IMR-90 (cell line): ENCODE measurements at regions not wholly inside any gene's neighbourhood (a gene's known extent, or its start where the extent isn't known, plus 50 kb on each side); places are given as distances from the start of the nearest gene placed in this dataset.

Experiments used
- ATAC-seq: fragments of 200-7000 bp; cut with Tn5 transposase; 2 replicates; pipeline ENCODE4 v1.9.1; 2020; ENCODE audit warnings: low read depth, mild to moderate bottlenecking, moderate library complexity
- BruUV-seq: library from RNA; stranded (reverse); fragments of 400-500 nt; replicated peaks from 2 replicates; lab custom pipeline; 2021; lab: Mats Ljungman, UMichigan
- CTCF ChIA-PET: fragments of 300-600 bp; formaldehyde crosslinking; extraction: SDS; loops from one replicate; lab custom pipeline; 2021; ENCODE audit warnings: antibody characterized with exemption; lab: Yijun Ruan, JAX
- POLR2A ChIA-PET: fragments of 300-600 bp; sonication (Branson Sonifier 250); formaldehyde crosslinking; loops from one replicate; lab custom pipeline; 2022; ENCODE audit warnings: antibody characterized with exemption; ENCODE audit not compliant: unreplicated experiment; lab: Charles Lee
- DNase-seq: peaks from one replicate; pipeline ENCODE4 v3.0.0; 2013
- H2AFZ ChIP-seq: replicated peaks from 2 replicates; pipeline ENCODE3; 2013; ENCODE audit warnings: low read length, mild to moderate bottlenecking; ENCODE audit not compliant: poor library complexity
- H2AK5ac ChIP-seq: 2 replicates; pipeline ENCODE4 v1.6.1; 2013; ENCODE audit warnings: low read depth, low read length, inconsistent platforms
- H2AK9ac ChIP-seq: replicated peaks from 2 replicates; pipeline ENCODE3; 2013; ENCODE audit warnings: mild to moderate bottlenecking, low read depth, low read length, moderate library complexity; ENCODE audit not compliant: poor library complexity
- H2BK120ac ChIP-seq: 2 replicates; pipeline ENCODE4 v1.6.1; 2013; ENCODE audit warnings: low read depth, low read length, inconsistent platforms
- H2BK15ac ChIP-seq: 3 replicates; pipeline ENCODE4 v1.6.1; 2013; ENCODE audit warnings: low read depth, low read length, inconsistent platforms
- H2BK20ac ChIP-seq: 2 replicates; pipeline ENCODE4 v1.6.1; 2013; ENCODE audit warnings: low read depth, mild to moderate bottlenecking, inconsistent platforms, low read length, moderate library complexity
- H2BK5ac ChIP-seq: 2 replicates; pipeline ENCODE4 v1.6.1; 2013; ENCODE audit warnings: mild to moderate bottlenecking, low read depth, low read length, inconsistent platforms; ENCODE audit not compliant: poor library complexity, severe bottlenecking
- H3K14ac ChIP-seq: replicated peaks from 2 replicates; pipeline ENCODE4 v1.6.1; 2013; ENCODE audit warnings: low read depth, low read length, inconsistent platforms
- H3K18ac ChIP-seq: 2 replicates; pipeline ENCODE4 v1.6.1; 2013; ENCODE audit warnings: low read depth, low read length, control low read depth
- H3K23ac ChIP-seq: 2 replicates; pipeline ENCODE4 v1.6.1; 2013; ENCODE audit warnings: low read depth, low read length, inconsistent platforms
- H3K27ac ChIP-seq: 2 replicates; pipeline ENCODE4 v1.5.1; 2013; ENCODE audit warnings: mild to moderate bottlenecking, control low read depth, low read length; ENCODE audit not compliant: insufficient read depth
- H3K27me3 ChIP-seq: 2 replicates; pipeline ENCODE4 v1.6.1; 2013; ENCODE audit warnings: low read length; ENCODE audit not compliant: control insufficient read depth, insufficient read depth
- H3K36me3 ChIP-seq: 2 replicates; pipeline ENCODE4 v1.6.1; 2013; ENCODE audit warnings: low read length, mixed read lengths; ENCODE audit not compliant: control insufficient read depth, insufficient read depth
- H3K4ac ChIP-seq: 2 replicates; pipeline ENCODE4 v1.6.1; 2013; ENCODE audit warnings: low read depth, low read length, inconsistent platforms
- H3K4me1 ChIP-seq: 2 replicates; pipeline ENCODE4 v1.6.1; 2013; ENCODE audit warnings: low read length, mixed read lengths; ENCODE audit not compliant: control insufficient read depth, insufficient read depth
- H3K4me2 ChIP-seq: 2 replicates; pipeline ENCODE4 v1.6.1; 2013; ENCODE audit warnings: low read depth, mild to moderate bottlenecking, control low read depth, low read length, moderate library complexity
- H3K4me3 ChIP-seq: 2 replicates; pipeline ENCODE4 v1.5.1; 2013; ENCODE audit warnings: low read depth, mild to moderate bottlenecking, control low read depth, low read length, moderate library complexity; ENCODE audit not compliant: insufficient read depth
- H3K56ac ChIP-seq: 2 replicates; pipeline ENCODE4 v1.6.1; 2013; ENCODE audit warnings: low read length, inconsistent platforms; ENCODE audit not compliant: insufficient read depth; ENCODE audit errors: extremely low read depth
- H3K79me1 ChIP-seq, 2 experiments: 2 replicates each; pipeline ENCODE4 v1.6.1; 2013; ENCODE audit warnings: low read length in 2 of 2, inconsistent platforms in 1 of 2, low read depth in 1 of 2
- H3K9ac ChIP-seq: 2 replicates; pipeline ENCODE4 v1.6.1; 2013; ENCODE audit warnings: low read depth, low read length, control low read depth
- H3K9me1 ChIP-seq: 2 replicates; pipeline ENCODE4 v1.6.1; 2013; ENCODE audit warnings: low read length, inconsistent platforms; ENCODE audit not compliant: insufficient read depth
- H3K9me3 ChIP-seq: 2 replicates; pipeline ENCODE4 v1.6.1; 2013; ENCODE audit warnings: low read length; ENCODE audit not compliant: control insufficient read depth, insufficient read depth
- H4K20me1 ChIP-seq: 2 replicates; pipeline ENCODE4 v1.6.1; 2013; ENCODE audit warnings: low read length, inconsistent platforms; ENCODE audit not compliant: insufficient read depth
- H4K5ac ChIP-seq: 2 replicates; pipeline ENCODE4 v1.6.1; 2013; ENCODE audit warnings: mild to moderate bottlenecking, low read depth, low read length, control low read depth
- H4K8ac ChIP-seq, 2 experiments: 2 replicates each; pipeline ENCODE4 v1.6.1; 2013; ENCODE audit warnings: low read depth in 2 of 2, low read length in 2 of 2, control low read depth in 1 of 2, inconsistent platforms in 1 of 2
- H4K91ac ChIP-seq: 2 replicates; pipeline ENCODE4 v1.6.1; 2013; ENCODE audit warnings: low read depth, low read length, inconsistent platforms; ENCODE audit not compliant: insufficient read depth
- BHLHE40 ChIP-seq: fragments of 150-350 bp; IDR thresholded peaks from 2 replicates; pipeline ENCODE4 v1.6.1; 2016; ENCODE audit warnings: mild to moderate bottlenecking, low read depth, low read length
- CEBPB ChIP-seq: IDR thresholded peaks from 2 replicates; pipeline ENCODE4 v1.6.1; 2012; ENCODE audit warnings: low read depth, low read length, improper control_type of control experiment
- CHD1 ChIP-seq: IDR thresholded peaks from 2 replicates; pipeline ENCODE4 v1.6.1; 2012; ENCODE audit warnings: low read depth, low read length, improper control_type of control experiment
- ELK1 ChIP-seq: fragments of 150-350 bp; IDR thresholded peaks from 2 replicates; pipeline ENCODE4 v1.6.1; 2016; ENCODE audit warnings: low read depth, mild to moderate bottlenecking, low read length, moderate library complexity, borderline replicate concordance
- FOS ChIP-seq: fragments of 150-350 bp; IDR thresholded peaks from 2 replicates; pipeline ENCODE4 v1.6.1; 2016; ENCODE audit warnings: low read depth, low read length
- MAFK ChIP-seq: IDR thresholded peaks from 2 replicates; pipeline ENCODE4 v1.6.1; 2012; ENCODE audit warnings: low read depth, low read length, improper control_type of control experiment
- MAZ ChIP-seq: IDR thresholded peaks from 2 replicates; pipeline ENCODE4 v1.6.1; 2012; ENCODE audit warnings: low read depth, mild to moderate bottlenecking, low read length, improper control_type of control experiment, moderate library complexity, borderline replicate concordance
- MXI1 ChIP-seq: IDR thresholded peaks from 2 replicates; pipeline ENCODE4 v1.6.1; 2012; ENCODE audit warnings: low read depth, mild to moderate bottlenecking, low read length, moderate library complexity, borderline replicate concordance
- NFE2L2 ChIP-seq: fragments of 150-350 bp; IDR thresholded peaks from 2 replicates; pipeline ENCODE4 v1.6.1; 2016; ENCODE audit warnings: low read depth, mild to moderate bottlenecking, low read length
- POLR2A ChIP-seq: IDR thresholded peaks from 2 replicates; pipeline ENCODE4 v1.6.1; 2012; ENCODE audit warnings: mild to moderate bottlenecking, low read depth, low read length
- RAD21 ChIP-seq: IDR thresholded peaks from 2 replicates; pipeline ENCODE4 v1.6.1; 2012; ENCODE audit warnings: low read length, improper control_type of control experiment
- RCOR1 ChIP-seq: IDR thresholded peaks from 2 replicates; pipeline ENCODE4 v1.6.1; 2012; ENCODE audit warnings: mild to moderate bottlenecking, low read length, improper control_type of control experiment; ENCODE audit not compliant: insufficient replicate concordance
- RFX5 ChIP-seq: IDR thresholded peaks from 2 replicates; pipeline ENCODE4 v1.8.0; 2012; ENCODE audit warnings: low read depth, mild to moderate bottlenecking, low read length, moderate library complexity
- SMC3 ChIP-seq: fragments of 150-350 bp; IDR thresholded peaks from 2 replicates; pipeline ENCODE4 v1.6.1; 2016; ENCODE audit warnings: low read depth, mild to moderate bottlenecking, antibody characterized with exemption, low read length, moderate library complexity
- dilution Hi-C: fragments of 300-500 bp; cut with HindIII; formaldehyde crosslinking; loops from one replicate; pipeline ENCODE4 v1.14.3; 2018; ENCODE audit warnings: low sequenced_read_pairs; ENCODE audit not compliant: unreplicated experiment
- in situ Hi-C: fragments of 300-500 bp; cut with MboI; formaldehyde crosslinking; loops from 3 replicates; pipeline ENCODE4 v1.14.3; 2019; ENCODE audit warnings: low sequenced_read_pairs, inconsistent platforms, mixed read lengths
- intact Hi-C: fragments of 100-400 bp; cut with micrococcal nuclease; formaldehyde crosslinking; loops from 2 replicates; pipeline ENCODE4 v1.10.0; 2022
- TF ChIP-seq, protein P1 (sequence below): conservative IDR thresholded peaks from 2 replicates; pipeline ENCODE4 v1.5.1; 2012; ENCODE audit warnings: mild to moderate bottlenecking, low read depth, low read length, improper control_type of control experiment
- TF ChIP-seq, protein P2 (sequence below): fragments of 150-350 bp; IDR thresholded peaks from 2 replicates; pipeline ENCODE4 v1.6.1; 2017; ENCODE audit warnings: mild to moderate bottlenecking, antibody characterized with exemption, low read length, low read depth

DNA sequence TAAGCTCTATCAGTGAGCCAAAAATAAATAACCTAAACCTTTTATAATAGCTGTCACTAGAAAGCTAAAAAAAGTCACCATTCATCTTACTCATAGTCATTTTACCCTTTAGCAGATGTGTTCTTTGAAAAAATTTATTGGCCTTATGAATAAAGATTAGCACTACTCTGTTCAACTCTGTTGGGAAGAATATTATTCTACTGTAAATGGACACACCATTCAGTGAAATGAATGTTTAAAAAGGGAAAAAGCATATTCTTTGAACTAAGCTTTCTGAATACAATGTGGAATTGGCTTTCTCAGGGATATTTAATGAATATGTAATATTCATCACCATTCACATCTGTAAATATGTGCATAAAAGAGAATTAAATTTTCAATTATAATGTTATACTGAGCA is 422.0 kb downstream of the CBLN2 start:
- H2BK5ac ChIP-seq = no peak overlapping the region
- H3K36me3 ChIP-seq = no peaks in the 10 kb centered on the region
- BruUV-seq = no TSS peak
- no peak overlapping the region for H3K4ac ChIP-seq
- H3K18ac ChIP-seq = no peak overlapping the region
- ATAC-seq (no peak), DNase-seq (no peak)
- no peak overlapping the region for H2BK20ac ChIP-seq
- CTCF ChIA-PET = no interaction called here
- H3K23ac ChIP-seq = no peak overlapping the region
- no peak for TF ChIP-seq SMC3
- no peak for TF ChIP-seq FOS
- TF ChIP-seq, protein P1, sequence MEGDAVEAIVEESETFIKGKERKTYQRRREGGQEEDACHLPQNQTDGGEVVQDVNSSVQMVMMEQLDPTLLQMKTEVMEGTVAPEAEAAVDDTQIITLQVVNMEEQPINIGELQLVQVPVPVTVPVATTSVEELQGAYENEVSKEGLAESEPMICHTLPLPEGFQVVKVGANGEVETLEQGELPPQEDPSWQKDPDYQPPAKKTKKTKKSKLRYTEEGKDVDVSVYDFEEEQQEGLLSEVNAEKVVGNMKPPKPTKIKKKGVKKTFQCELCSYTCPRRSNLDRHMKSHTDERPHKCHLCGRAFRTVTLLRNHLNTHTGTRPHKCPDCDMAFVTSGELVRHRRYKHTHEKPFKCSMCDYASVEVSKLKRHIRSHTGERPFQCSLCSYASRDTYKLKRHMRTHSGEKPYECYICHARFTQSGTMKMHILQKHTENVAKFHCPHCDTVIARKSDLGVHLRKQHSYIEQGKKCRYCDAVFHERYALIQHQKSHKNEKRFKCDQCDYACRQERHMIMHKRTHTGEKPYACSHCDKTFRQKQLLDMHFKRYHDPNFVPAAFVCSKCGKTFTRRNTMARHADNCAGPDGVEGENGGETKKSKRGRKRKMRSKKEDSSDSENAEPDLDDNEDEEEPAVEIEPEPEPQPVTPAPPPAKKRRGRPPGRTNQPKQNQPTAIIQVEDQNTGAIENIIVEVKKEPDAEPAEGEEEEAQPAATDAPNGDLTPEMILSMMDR = no peak
- TF ChIP-seq, protein P2, sequence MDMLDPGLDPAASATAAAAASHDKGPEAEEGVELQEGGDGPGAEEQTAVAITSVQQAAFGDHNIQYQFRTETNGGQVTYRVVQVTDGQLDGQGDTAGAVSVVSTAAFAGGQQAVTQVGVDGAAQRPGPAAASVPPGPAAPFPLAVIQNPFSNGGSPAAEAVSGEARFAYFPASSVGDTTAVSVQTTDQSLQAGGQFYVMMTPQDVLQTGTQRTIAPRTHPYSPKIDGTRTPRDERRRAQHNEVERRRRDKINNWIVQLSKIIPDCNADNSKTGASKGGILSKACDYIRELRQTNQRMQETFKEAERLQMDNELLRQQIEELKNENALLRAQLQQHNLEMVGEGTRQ = no peak
- no peak for TF ChIP-seq RAD21
- TF ChIP-seq MAFK = no peak
- TF ChIP-seq NFE2L2 = no peak
- TF ChIP-seq BHLHE40 = no peak
- TF ChIP-seq MAZ = no peak
- no peak for TF ChIP-seq MXI1
- no peak for TF ChIP-seq CEBPB
- no peak for TF ChIP-seq RCOR1
- no peak for TF ChIP-seq RFX5
- no peak for TF ChIP-seq POLR2A
- TF ChIP-seq ELK1 = no peak
- TF ChIP-seq CHD1 = no peak
- dilution Hi-C loops (no loop called here), intact Hi-C loops (no loop called here), in situ Hi-C loops (no loop called here)
- H3K27ac ChIP-seq = no peak overlapping the region
- no peak overlapping the region for H3K56ac ChIP-seq
- H2AK5ac ChIP-seq = no peak overlapping the region
- H4K8ac ChIP-seq = no peak overlapping the region
- POLR2A ChIA-PET = no interaction called here
- no peak overlapping the region for H2AK9ac ChIP-seq
- H3K27me3 ChIP-seq = no peaks in the 10 kb centered on the region
- H3K9me1 ChIP-seq = no peaks in the 10 kb centered on the region
- H3K9ac ChIP-seq = no peak overlapping the region
- H3K14ac ChIP-seq = no peak overlapping the region
- H3K4me3 ChIP-seq = no peak overlapping the region
- no peak overlapping the region for H2BK120ac ChIP-seq
- H4K20me1 ChIP-seq = no peaks in the 10 kb centered on the region
- peaks cover 2% of the 10 kb centered on the region; the same call in 1 of the 2 replicates for H3K9me3 ChIP-seq
- H3K79me1 ChIP-seq = no peaks in the 10 kb centered on the region
- H2BK15ac ChIP-seq = no peak overlapping the region
- H3K4me2 ChIP-seq = no peak overlapping the region
- no peak overlapping the region for H4K5ac ChIP-seq
- no peaks in the 10 kb centered on the region for H3K4me1 ChIP-seq
- no peak overlapping the region for H4K91ac ChIP-seq
- no peak overlapping the region for H2AFZ ChIP-seq
